HEK293 (cell line): ENCODE measurements at regions not wholly inside any gene's neighbourhood (a gene's known extent, or its start where the extent isn't known, plus 50 kb on each side); places are given as distances from the start of the nearest gene placed in this dataset.

Experiments used
- CTCF ChIA-PET: fragments of 350-600 bp; formaldehyde crosslinking; extraction: SDS; loops from one replicate; lab custom pipeline; 2021; ENCODE audit warnings: antibody characterized with exemption; lab: Yijun Ruan, JAX
- POLR2A ChIA-PET: fragments of 300-600 bp; formaldehyde crosslinking; extraction: SDS; loops from one replicate; lab custom pipeline; 2020; ENCODE audit warnings: antibody characterized with exemption, inconsistent platforms; lab: Yijun Ruan, JAX
- H3K27ac ChIP-seq: fragments of 200-500 bp; sonication (Bioruptor generic); 2 replicates; pipeline ENCODE4 v1.5.1; 2014; ENCODE audit warnings: low read depth, low read length, control low read depth, inconsistent platforms; ENCODE audit errors: extremely low read depth
- H3K36me3 ChIP-seq, 2 experiments: fragments of 200-500 bp in 1 of 2; sonication (Bioruptor generic) in 1 of 2; 1 replicate in 1 of 2; 2 replicates in 1 of 2; pipeline ENCODE4 v1.5.1; 2014 to 2017; ENCODE audit warnings: inconsistent platforms in 2 of 2, low read length in 2 of 2; ENCODE audit not compliant: control insufficient read depth in 2 of 2, insufficient read depth in 1 of 2
- H3K4me1 ChIP-seq: fragments of 200-500 bp; sonication (Bioruptor generic); 2 replicates; pipeline ENCODE4 v1.5.1; 2014; ENCODE audit warnings: mild to moderate bottlenecking, low read length, inconsistent platforms; ENCODE audit not compliant: control insufficient read depth, insufficient read depth
- H3K4me3 ChIP-seq: 2 replicates; pipeline ENCODE4 v1.5.1; 2011; ENCODE audit warnings: low read depth, mild to moderate bottlenecking, control low read depth, low read length, moderate library complexity
- H3K9me3 ChIP-seq: fragments of 200-500 bp; sonication (Bioruptor generic); 2 replicates; pipeline ENCODE4 v1.5.1; 2014; ENCODE audit warnings: low read depth, low read length, inconsistent platforms; ENCODE audit not compliant: control insufficient read depth, insufficient read depth
- BCL11B ChIP-seq: fragments of 450-650 bp; formaldehyde crosslinking; IDR thresholded peaks from 2 replicates; pipeline ENCODE4 v1.5.1; 2016; ENCODE audit warnings: low read depth, missing biosample characterization, missing genetic modification characterization
- GLIS1 ChIP-seq: fragments of 450-650 bp; formaldehyde crosslinking; IDR thresholded peaks from 2 replicates; pipeline ENCODE4 v1.5.1; 2016; ENCODE audit warnings: missing biosample characterization, missing genetic modification characterization
- HOXD13 ChIP-seq: sonication (generic); formaldehyde crosslinking; IDR thresholded peaks from 2 replicates; pipeline ENCODE4 v1.8.0; 2022; ENCODE audit warnings: missing genetic modification reagents, borderline replicate concordance
- IKZF3 ChIP-seq: fragments of 450-650 bp; IDR thresholded peaks from 2 replicates; pipeline ENCODE4 v1.5.0; 2018; ENCODE audit warnings: missing biosample characterization, mild to moderate bottlenecking, missing genetic modification characterization, moderate library complexity
- INSM2 ChIP-seq: fragments of 450-650 bp; formaldehyde crosslinking; IDR thresholded peaks from 2 replicates; pipeline ENCODE4 v1.5.1; 2016; ENCODE audit warnings: missing biosample characterization, missing genetic modification characterization
- KLF1 ChIP-seq: fragments of 450-650 bp; formaldehyde crosslinking; IDR thresholded peaks from 2 replicates; pipeline ENCODE4 v1.5.1; 2016; ENCODE audit warnings: missing biosample characterization, missing genetic modification characterization
- KLF9 ChIP-seq: fragments of 450-650 bp; formaldehyde crosslinking; IDR thresholded peaks from 2 replicates; pipeline ENCODE4 v1.5.1; 2016; ENCODE audit warnings: missing biosample characterization, missing genetic modification characterization, low read depth
- SALL2 ChIP-seq: fragments of 450-650 bp; formaldehyde crosslinking; IDR thresholded peaks from 2 replicates; pipeline ENCODE4 v1.5.0; 2017; ENCODE audit warnings: missing biosample characterization, mild to moderate bottlenecking, missing genetic modification characterization, borderline replicate concordance
- ZBTB48 ChIP-seq: fragments of 450-650 bp; formaldehyde crosslinking; IDR thresholded peaks from 2 replicates; pipeline ENCODE4 v1.5.1; 2016; ENCODE audit warnings: missing biosample characterization, missing genetic modification characterization
- ZBTB7A ChIP-seq: fragments of 450-650 bp; formaldehyde crosslinking; IDR thresholded peaks from 2 replicates; pipeline ENCODE4 v1.5.1; 2016; ENCODE audit warnings: low read depth, missing biosample characterization, missing genetic modification characterization
- ZFP3 ChIP-seq: fragments of 450-650 bp; formaldehyde crosslinking; IDR thresholded peaks from 2 replicates; pipeline ENCODE4 v1.5.1; 2016; ENCODE audit warnings: low read depth, missing biosample characterization, missing genetic modification characterization
- ZNF248 ChIP-seq: fragments of 450-650 bp; formaldehyde crosslinking; IDR thresholded peaks from 2 replicates; pipeline ENCODE4 v1.5.1; 2017; ENCODE audit warnings: missing biosample characterization, missing genetic modification characterization
- ZNF274 ChIP-seq, 2 experiments: fragments of 200-500 bp in 1 of 2; fragments of 450-650 bp in 1 of 2; sonication (Bioruptor generic) in 1 of 2; formaldehyde crosslinking in 1 of 2; IDR thresholded peaks; 2 replicates each; pipeline versions ENCODE4 v1.5.1 to v1.6.1; 2014 to 2016; ENCODE audit warnings: borderline replicate concordance in 1 of 2, inconsistent platforms in 1 of 2, low read length in 1 of 2, missing biosample characterization in 1 of 2, missing genetic modification characterization in 1 of 2
- ZNF280C ChIP-seq: fragments of 450-650 bp; formaldehyde crosslinking; IDR thresholded peaks from 2 replicates; pipeline ENCODE4 v1.5.1; 2016; ENCODE audit warnings: missing biosample characterization, missing genetic modification characterization
- ZNF354C ChIP-seq: fragments of 450-650 bp; formaldehyde crosslinking; IDR thresholded peaks from 2 replicates; pipeline ENCODE4 v1.5.1; 2016; ENCODE audit warnings: missing biosample characterization, missing genetic modification characterization, low read depth, borderline replicate concordance
- ZNF362 ChIP-seq: fragments of 450-650 bp; formaldehyde crosslinking; IDR thresholded peaks from 2 replicates; pipeline ENCODE4 v1.5.1; 2016; ENCODE audit warnings: missing biosample characterization, missing genetic modification characterization
- ZNF366 ChIP-seq: fragments of 450-650 bp; formaldehyde crosslinking; conservative IDR thresholded peaks from 2 replicates; pipeline ENCODE4 v1.5.1; 2016; ENCODE audit warnings: missing biosample characterization, missing genetic modification characterization
- ZNF423 ChIP-seq: fragments of 450-650 bp; formaldehyde crosslinking; IDR thresholded peaks from 2 replicates; pipeline ENCODE4 v1.5.1; 2016; ENCODE audit warnings: missing biosample characterization, missing genetic modification characterization
- ZNF488 ChIP-seq: fragments of 450-650 bp; formaldehyde crosslinking; IDR thresholded peaks from 2 replicates; pipeline ENCODE4 v1.5.1; 2016; ENCODE audit warnings: missing biosample characterization, missing genetic modification characterization
- ZNF664 ChIP-seq: fragments of 450-650 bp; formaldehyde crosslinking; IDR thresholded peaks from 2 replicates; pipeline ENCODE4 v1.5.1; 2016; ENCODE audit warnings: missing biosample characterization, missing genetic modification characterization
- ZNF830 ChIP-seq: fragments of 450-650 bp; IDR thresholded peaks from 2 replicates; pipeline ENCODE4 v1.5.0; 2018; ENCODE audit warnings: missing biosample characterization, missing genetic modification characterization, low read depth, mild to moderate bottlenecking, moderate library complexity
- ZSCAN16 ChIP-seq: fragments of 450-650 bp; formaldehyde crosslinking; IDR thresholded peaks from 2 replicates; pipeline ENCODE4 v1.5.1; 2016; ENCODE audit warnings: missing biosample characterization, missing genetic modification characterization
- ZSCAN5A ChIP-seq: fragments of 450-650 bp; formaldehyde crosslinking; IDR thresholded peaks from 2 replicates; pipeline ENCODE4 v1.5.1; 2016; ENCODE audit warnings: missing biosample characterization, missing genetic modification characterization
- ZXDB ChIP-seq: fragments of 450-650 bp; formaldehyde crosslinking; IDR thresholded peaks from 2 replicates; pipeline ENCODE4 v1.5.1; 2016; ENCODE audit warnings: missing biosample characterization, missing genetic modification characterization

- no peak for TF ChIP-seq ZSCAN5A (tag by site-specific recombination)
- no peak for TF ChIP-seq BCL11B (tag by site-specific recombination)
- TF ChIP-seq ZNF664, result no peak
- TF ChIP-seq IKZF3 (tag by site-specific recombination), result no peak
- no peak for TF ChIP-seq ZNF354C (tag by site-specific recombination)
- no peak for TF ChIP-seq ZNF423 (tag by site-specific recombination)
- TF ChIP-seq ZBTB48 (tag by site-specific recombination), result no peak
- TF ChIP-seq ZXDB (tag by site-specific recombination), result no peak
Measured at GRCh38 chr11:127061947-127062346, 61.4 kb upstream of the KIRREL3 start (continued).

GRCh38 chr11:127059750-127060149 lies 59.2 kb upstream of the KIRREL3 start:
- H3K4me3 ChIP-seq, result no peak overlapping the region
- no peaks in the 10 kb centered on the region for H3K36me3 ChIP-seq
- no peak overlapping the region for H3K27ac ChIP-seq
- H3K9me3 ChIP-seq, result no peaks in the 10 kb centered on the region
- ChIA-PET CTCF (no interaction called here), POLR2A (no interaction called here)
- TF ChIP-seq KLF9 (tag by site-specific recombination), result no peak
- no peak for TF ChIP-seq ZNF362
- TF ChIP-seq ZNF280C, result no peak
- no peak for TF ChIP-seq ZBTB7A (tag by site-specific recombination)
- no peak for TF ChIP-seq SALL2
- no peak for TF ChIP-seq INSM2 (tag by site-specific recombination)
- TF ChIP-seq ZNF248 (tag by site-specific recombination), result no peak
- TF ChIP-seq ZNF274 (IDR thresholded peaks at IDR 0.05; ENCODE audit: low read length), result no peak
- TF ChIP-seq ZNF274 (tag by site-specific recombination; IDR thresholded peaks at IDR 0.05; ENCODE audit: borderline replicate concordance), result no peak
- no peak for TF ChIP-seq ZSCAN16 (tag by site-specific recombination)
- TF ChIP-seq GLIS1 (tag by site-specific recombination), result no peak
- TF ChIP-seq KLF1 (tag by site-specific recombination), result no peak
- no peak for TF ChIP-seq ZFP3 (tag by site-specific recombination)
- no peak for TF ChIP-seq HOXD13 (CRISPR knock-in tag)
- TF ChIP-seq ZNF366, result no peak
- no peak for TF ChIP-seq ZNF830 (tag by site-specific recombination)
- TF ChIP-seq ZNF488, result no peak
- H3K4me1 ChIP-seq, result no peaks in the 10 kb centered on the region
